HCT116 (cell line): ENCODE measurements at regions not wholly inside any gene's neighbourhood (a gene's known extent, or its start where the extent isn't known, plus 50 kb on each side); places are given as distances from the start of the nearest gene placed in this dataset.

Experiments
- ATAC-seq: fragments of 200-7000 bp; cut with Tn5 transposase; 2 replicates; pipeline ENCODE4 v1.9.1; 2020; ENCODE audit warnings: mild to moderate bottlenecking, moderate library complexity
- BruUV-seq: library from RNA; stranded (reverse); fragments of 400-500 nt; replicated peaks from 2 replicates; lab custom pipeline; 2021; lab: Mats Ljungman, UMichigan
- CTCF ChIA-PET: fragments of 300-600 bp; sonication (Branson Sonifier 250); formaldehyde crosslinking; loops from one replicate; lab custom pipeline; 2021; ENCODE audit warnings: antibody characterized with exemption; lab: Charles Lee
- POLR2A ChIA-PET: fragments of 300-600, 350-600 bp; sonication (Branson Sonifier 250); formaldehyde crosslinking; loops from one replicate; lab custom pipeline; 2021; ENCODE audit warnings: antibody characterized with exemption; lab: Charles Lee
- RAD21 ChIA-PET, 2 experiments: fragments of 300-600 bp; sonication (Branson Sonifier 250); formaldehyde crosslinking; loops; one replicate each; lab custom pipeline; 2023; ENCODE audit warnings: low total read pairs in 2 of 2; ENCODE audit not compliant: uncharacterized antibody in 2 of 2, unreplicated experiment in 2 of 2, low non-redundant PET in 1 of 2; lab: Charles Lee
- DNase-seq: peaks from one replicate; pipeline ENCODE4 v3.0.0-alpha.2; 2010; ENCODE audit warnings: low read depth, low spot score
- H2AFZ ChIP-seq: fragments of 200-600 bp; shearing (Covaris generic), sonication (generic); 2 replicates; pipeline ENCODE4 v1.6.1; 2017; ENCODE audit warnings: low read depth, mixed run types, mixed read lengths, antibody characterized with exemption, low read length; ENCODE audit not compliant: poor library complexity, severe bottlenecking
- H3K27ac ChIP-seq: 2 replicates; pipeline ENCODE4 v1.5.1; 2012; ENCODE audit warnings: low read depth, low read length
- H3K27me3 ChIP-seq: fragments of 200-600 bp; sonication (generic); 2 replicates; pipeline ENCODE4 v1.6.1; 2016; ENCODE audit warnings: mixed run types, low read length, mixed read lengths; ENCODE audit not compliant: insufficient read depth
- H3K36me3 ChIP-seq, 2 experiments: fragments of 200-500 bp in 1 of 2; fragments of 200-600 bp in 1 of 2; sonication (Bioruptor generic) in 1 of 2; sonication (generic) in 1 of 2; 2 replicates each; pipeline versions ENCODE4 v1.5.1 to v1.6.1; 2014 to 2016; ENCODE audit warnings: low read length in 2 of 2, inconsistent platforms in 1 of 2, mixed read lengths in 1 of 2, mixed run types in 1 of 2; ENCODE audit not compliant: insufficient read depth in 2 of 2, control insufficient read depth in 1 of 2
- H3K4me1 ChIP-seq, 2 experiments: fragments of 200-600 bp in 1 of 2; sonication (generic) in 1 of 2; 2 replicates each; pipeline versions ENCODE4 v1.5.1 to v1.6.1; 2012 to 2017; ENCODE audit warnings: low read length in 2 of 2, inconsistent platforms in 1 of 2, mild to moderate bottlenecking in 1 of 2, mixed read lengths in 1 of 2, mixed run types in 1 of 2, moderate library complexity in 1 of 2; ENCODE audit not compliant: insufficient read depth in 2 of 2, control insufficient read depth in 1 of 2
- H3K4me2 ChIP-seq: fragments of 200-600 bp; sonication (generic); 2 replicates; pipeline ENCODE4 v1.6.1; 2017; ENCODE audit warnings: mixed run types, low read length, mixed read lengths
- H3K4me3 ChIP-seq, 2 experiments: fragments of 200-600 bp in 1 of 2; sonication (generic) in 1 of 2; replicated peaks in 1 of 2; 2 replicates each; pipeline ENCODE4 v1.5.1; 2011 to 2016; ENCODE audit warnings: low read length in 2 of 2, control low read depth in 1 of 2, low read depth in 1 of 2, mild to moderate bottlenecking in 1 of 2, mixed read lengths in 1 of 2, mixed run types in 1 of 2
- H3K79me2 ChIP-seq: fragments of 200-600 bp; sonication (generic); 2 replicates; pipeline ENCODE4 v1.6.1; 2017; ENCODE audit warnings: mild to moderate bottlenecking, mixed run types, low read length, moderate library complexity, mixed read lengths; ENCODE audit not compliant: insufficient read depth
- H3K9ac ChIP-seq: fragments of 200-600 bp; sonication (generic); 2 replicates; pipeline ENCODE4 v1.6.1; 2016; ENCODE audit warnings: low read length, mixed read lengths
- H3K9me2 ChIP-seq: fragments of 200-600 bp; sonication (generic), shearing (Covaris generic); 2 replicates; pipeline ENCODE4 v1.6.1; 2017; ENCODE audit warnings: mixed run types, mild to moderate bottlenecking, moderate library complexity; ENCODE audit not compliant: insufficient read depth
- H3K9me3 ChIP-seq, 2 experiments: fragments of 200-500 bp in 1 of 2; fragments of 200-600 bp in 1 of 2; sonication (Bioruptor generic) in 1 of 2; sonication (generic) in 1 of 2; 2 replicates each; pipeline ENCODE4 v1.6.1; 2014 to 2017; ENCODE audit warnings: low read length in 2 of 2, mixed read lengths in 2 of 2, inconsistent platforms in 1 of 2, low read depth in 1 of 2, mild to moderate bottlenecking in 1 of 2, mixed run types in 1 of 2, moderate library complexity in 1 of 2; ENCODE audit not compliant: control insufficient read depth in 1 of 2, insufficient read depth in 1 of 2
- H4K20me1 ChIP-seq: fragments of 200-600 bp; sonication (generic), shearing (Covaris generic); 2 replicates; pipeline ENCODE4 v1.6.1; 2017; ENCODE audit warnings: mixed run types, mild to moderate bottlenecking, moderate library complexity; ENCODE audit not compliant: insufficient read depth
- CBX3 ChIP-seq: IDR thresholded peaks from 2 replicates; pipeline ENCODE4 v1.6.1; 2012; ENCODE audit warnings: low read depth
- ELF1 ChIP-seq: IDR thresholded peaks from 2 replicates; pipeline ENCODE4 v1.6.1; 2012; ENCODE audit warnings: low read depth, borderline replicate concordance
- FOSL1 ChIP-seq: IDR thresholded peaks from 2 replicates; pipeline ENCODE4 v1.6.1; 2012; ENCODE audit warnings: low read depth
- JUND ChIP-seq: IDR thresholded peaks from 2 replicates; pipeline ENCODE4 v1.6.1; 2012
- POLR2A ChIP-seq: IDR thresholded peaks from 2 replicates; pipeline ENCODE4 v1.7.0; 2011; ENCODE audit warnings: borderline replicate concordance; ENCODE audit not compliant: insufficient read depth, insufficient read length; ENCODE audit errors: extremely low read depth
- REST ChIP-seq: IDR thresholded peaks from 2 replicates; pipeline ENCODE4 v1.6.1; 2012; ENCODE audit warnings: low read depth
- SRF ChIP-seq: IDR thresholded peaks from 2 replicates; pipeline ENCODE4 v1.6.1; 2012; ENCODE audit warnings: low read depth
- TCF7L2 ChIP-seq: IDR thresholded peaks from 2 replicates; pipeline ENCODE4 v1.7.0; 2011; ENCODE audit warnings: borderline replicate concordance, inconsistent platforms; ENCODE audit not compliant: insufficient read depth, insufficient read length; ENCODE audit errors: extremely low read depth
- ZBTB33 ChIP-seq: IDR thresholded peaks from 2 replicates; pipeline ENCODE4 v1.6.1; 2011; ENCODE audit warnings: mild to moderate bottlenecking, low read length, moderate library complexity; ENCODE audit not compliant: insufficient replicate concordance; ENCODE audit errors: extremely low read depth
- ZFX ChIP-seq: fragments of 450-650 bp; IDR thresholded peaks from 2 replicates; pipeline ENCODE4 v1.6.1; 2017
- intact Hi-C: fragments of 100-400 bp; cut with micrococcal nuclease; formaldehyde crosslinking; loops from 2 replicates; pipeline ENCODE4 v1.10.0; 2022

GRCh38 chr1:59152511-59152910, 144.4 kb upstream of the FGGY start:
- Histone ChIP-seq H3K79me2 (no peaks in the 10 kb centered on the region), H3K4me1 (peaks cover 20 to 36% of the 10 kb centered on the region in 2 experiments; a peak in 3 of 4 replicates), H3K9me3 (no peaks in the 10 kb centered on the region), H3K36me3 (no peaks in the 10 kb centered on the region), H3K27ac (no peak overlapping the region), H3K27me3 (no peaks in the 10 kb centered on the region), H3K4me2 (no peak overlapping the region)
- BruUV-seq = no TSS peak
- ChIA-PET RAD21 (no interaction called here), CTCF (no interaction called here), POLR2A (no interaction called here)
- intact Hi-C loops = loop anchor here (10.0 kb wide), 1 partner anchor 142 kb away; the partner anchor contains the start of gene FGGY
- TF ChIP-seq SRF (no peak), ZFX (no peak), POLR2A (no peak), ELF1 (no peak), REST (no peak), CBX3 (no peak), JUND (no peak), TCF7L2 (no peak), ZBTB33 (no peak), FOSL1 (no peak)
- TF ChIP-seq, all 23 proteins: peak for 0
- H4K20me1 ChIP-seq = no peaks in the 10 kb centered on the region
- H3K9ac ChIP-seq = no peak overlapping the region
- DNase-seq (no peak), ATAC-seq (no peak)
- no peaks in the 10 kb centered on the region for H3K9me2 ChIP-seq
- H3K4me3 ChIP-seq = no peak overlapping the region
- no peak overlapping the region for H2AFZ ChIP-seq
